ENCODE measurements at regions not wholly inside any gene's neighbourhood (a gene's known extent, or its start where the extent isn't known, plus 50 kb on each side); places are given as distances from the start of the nearest gene placed in this dataset.

DNA sequence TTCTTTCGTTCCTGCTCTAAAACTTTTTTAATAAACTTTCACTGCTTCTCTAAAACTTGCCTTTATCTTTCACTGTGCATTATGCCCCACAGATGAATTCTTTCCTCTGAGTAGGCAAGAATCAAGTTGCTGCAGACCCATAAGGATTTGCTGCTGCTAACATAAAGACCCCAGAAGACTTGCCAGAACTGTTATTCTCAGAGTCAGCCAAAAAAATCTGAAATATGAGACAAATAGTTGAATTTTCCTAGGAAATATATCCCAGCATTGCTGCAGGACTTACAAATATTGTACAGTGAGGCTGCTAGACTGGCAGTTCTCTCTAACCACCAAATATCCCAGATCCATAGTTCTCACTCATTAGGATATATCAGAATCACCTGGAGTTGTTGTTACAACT is 349.1 kb upstream of the FLRT2 start:
- TF ChIP-seq ZNF837 (tag by site-specific recombination; IDR thresholded peaks at IDR 0.05) (no peak), ZFHX2 (tag by site-specific recombination; conservative IDR thresholded peaks at IDR 0.05) (no peak), ZNF473 (tag by site-specific recombination; IDR thresholded peaks at IDR 0.05) (no peak), SALL2 (tag by site-specific recombination; IDR thresholded peaks at IDR 0.05; ENCODE audit: borderline replicate concordance) (no peak), GFI1B (tag by site-specific recombination; IDR thresholded peaks at IDR 0.05) (no peak), ZNF157 (tag by site-specific recombination; IDR thresholded peaks at IDR 0.05) (no peak), ZNF624 (tag by site-specific recombination; IDR thresholded peaks at IDR 0.05) (no peak), ZNF658 (tag by site-specific recombination; IDR thresholded peaks at IDR 0.05) (no peak), ZBTB7A (tag by site-specific recombination; IDR thresholded peaks at IDR 0.05; ENCODE audit: low read depth) (no peak), TCF7L2 (IDR thresholded peaks at IDR 0.05; ENCODE audit: borderline replicate concordance, low read depth, low read length) (no peak), MYNN (tag by site-specific recombination; IDR thresholded peaks at IDR 0.05; ENCODE audit: borderline replicate concordance) (no peak), ZBTB1 (tag by site-specific recombination; IDR thresholded peaks at IDR 0.05) (no peak), ZBTB10 (tag by site-specific recombination; IDR thresholded peaks at IDR 0.05) (no peak), BCL11B (tag by site-specific recombination; IDR thresholded peaks at IDR 0.05; ENCODE audit: low read depth) (no peak), OVOL3 (tag by site-specific recombination; IDR thresholded peaks at IDR 0.05) (no peak), ZNF488 (tag by site-specific recombination; IDR thresholded peaks at IDR 0.05) (no peak), ZNF48 (tag by site-specific recombination; IDR thresholded peaks at IDR 0.05) (no peak)
- TF ChIP-seq, protein P1, sequence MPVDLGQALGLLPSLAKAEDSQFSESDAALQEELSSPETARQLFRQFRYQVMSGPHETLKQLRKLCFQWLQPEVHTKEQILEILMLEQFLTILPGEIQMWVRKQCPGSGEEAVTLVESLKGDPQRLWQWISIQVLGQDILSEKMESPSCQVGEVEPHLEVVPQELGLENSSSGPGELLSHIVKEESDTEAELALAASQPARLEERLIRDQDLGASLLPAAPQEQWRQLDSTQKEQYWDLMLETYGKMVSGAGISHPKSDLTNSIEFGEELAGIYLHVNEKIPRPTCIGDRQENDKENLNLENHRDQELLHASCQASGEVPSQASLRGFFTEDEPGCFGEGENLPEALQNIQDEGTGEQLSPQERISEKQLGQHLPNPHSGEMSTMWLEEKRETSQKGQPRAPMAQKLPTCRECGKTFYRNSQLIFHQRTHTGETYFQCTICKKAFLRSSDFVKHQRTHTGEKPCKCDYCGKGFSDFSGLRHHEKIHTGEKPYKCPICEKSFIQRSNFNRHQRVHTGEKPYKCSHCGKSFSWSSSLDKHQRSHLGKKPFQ (tag by site-specific recombination; IDR thresholded peaks at IDR 0.05): no peak
- TF ChIP-seq, protein P2, sequence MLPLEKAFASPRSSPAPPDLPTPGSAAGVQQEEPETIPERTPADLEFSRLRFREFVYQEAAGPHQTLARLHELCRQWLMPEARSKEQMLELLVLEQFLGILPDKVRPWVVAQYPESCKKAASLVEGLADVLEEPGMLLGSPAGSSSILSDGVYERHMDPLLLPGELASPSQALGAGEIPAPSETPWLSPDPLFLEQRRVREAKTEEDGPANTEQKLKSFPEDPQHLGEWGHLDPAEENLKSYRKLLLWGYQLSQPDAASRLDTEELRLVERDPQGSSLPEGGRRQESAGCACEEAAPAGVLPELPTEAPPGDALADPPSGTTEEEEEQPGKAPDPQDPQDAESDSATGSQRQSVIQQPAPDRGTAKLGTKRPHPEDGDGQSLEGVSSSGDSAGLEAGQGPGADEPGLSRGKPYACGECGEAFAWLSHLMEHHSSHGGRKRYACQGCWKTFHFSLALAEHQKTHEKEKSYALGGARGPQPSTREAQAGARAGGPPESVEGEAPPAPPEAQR (tag by site-specific recombination; IDR thresholded peaks at IDR 0.05): no peak
- Histone ChIP-seq H3K27ac (ENCODE audit: extremely low read depth, low read depth, low read length) (no peak overlapping the region), H3K9me3 (ENCODE audit: control insufficient read depth, insufficient read depth, low read depth, low read length) (no peaks in the 10 kb centered on the region), H3K4me3 (ENCODE audit: low read depth, low read length) (no peak overlapping the region), H3K4me1 (ENCODE audit: control insufficient read depth, insufficient read depth, low read length) (no peaks in the 10 kb centered on the region), H3K36me3 (ENCODE audit: control insufficient read depth in 2 of 2, insufficient read depth in 1 of 2, low read length in 2 of 2) (no peaks in the 10 kb centered on the region)
- ChIA-PET CTCF (no interaction called here), POLR2A (no interaction called here)

DNA sequence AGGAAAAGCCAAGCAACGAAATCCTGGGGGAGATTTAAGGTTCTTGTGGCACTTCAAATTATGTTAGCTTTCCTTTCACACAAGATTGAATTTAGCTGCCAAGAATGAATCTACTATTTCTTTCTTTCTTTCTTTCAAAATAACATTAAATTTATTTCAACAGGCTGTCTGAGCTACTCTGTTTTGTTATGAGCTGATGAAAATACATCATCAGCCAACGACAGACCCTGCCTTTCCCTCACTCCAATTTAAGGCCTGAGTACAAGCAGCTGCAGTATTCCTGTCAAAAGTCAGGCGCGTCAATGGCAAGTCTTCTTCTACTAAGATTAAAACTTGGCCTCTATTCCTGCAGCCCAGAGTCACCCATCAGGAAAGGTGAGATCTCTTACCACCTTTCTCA is 347.7 kb upstream of the FLRT2 start:
- CTCF ChIA-PET: no interaction called here
- H3K27ac ChIP-seq (ENCODE audit: extremely low read depth, low read depth, low read length): no peak overlapping the region
- H3K36me3 ChIP-seq (ENCODE audit: control insufficient read depth in 2 of 2, insufficient read depth in 1 of 2, low read length in 2 of 2): no peaks in the 10 kb centered on the region
- H3K4me3 ChIP-seq (ENCODE audit: low read depth, low read length): no peak overlapping the region
- no peaks in the 10 kb centered on the region for H3K4me1 ChIP-seq (ENCODE audit: control insufficient read depth, insufficient read depth, low read length)
- no peaks in the 10 kb centered on the region for H3K9me3 ChIP-seq (ENCODE audit: control insufficient read depth, insufficient read depth, low read depth, low read length)
- POLR2A ChIA-PET: no interaction called here
- TF ChIP-seq ZNF639 (tag by site-specific recombination; IDR thresholded peaks at IDR 0.05) (no peak), ZNF10 (tag by site-specific recombination; IDR thresholded peaks at IDR 0.05) (no peak), ZNF341 (tag by site-specific recombination; IDR thresholded peaks at IDR 0.05; ENCODE audit: low read depth) (no peak), ZBTB17 (tag by site-specific recombination; IDR thresholded peaks at IDR 0.05) (no peak), ZNF660 (tag by site-specific recombination; IDR thresholded peaks at IDR 0.05) (no peak), ZNF548 (tag by site-specific recombination; IDR thresholded peaks at IDR 0.05) (no peak), ZNF473 (tag by site-specific recombination; IDR thresholded peaks at IDR 0.05) (no peak), ZNF133 (tag by site-specific recombination; IDR thresholded peaks at IDR 0.05) (no peak), OSR2 (tag by site-specific recombination; IDR thresholded peaks at IDR 0.05) (no peak), ZNF391 (tag by site-specific recombination; IDR thresholded peaks at IDR 0.05; ENCODE audit: borderline replicate concordance, low read depth) (no peak), ZSCAN23 (tag by site-specific recombination; IDR thresholded peaks at IDR 0.05) (no peak), ZNF354C (tag by site-specific recombination; IDR thresholded peaks at IDR 0.05; ENCODE audit: borderline replicate concordance, low read depth) (no peak)
